Stimulated activated CD8-positive, alpha-beta memory T cell treated with anti-CD3 and anti-CD28 coated beads, Interleukin-4, amount 100 ng/mL, for 1 hour (primary cell): ENCODE measurements at regions not wholly inside any gene's neighbourhood (a gene's known extent, or its start where the extent isn't known, plus 50 kb on each side); places are given as distances from the start of the nearest gene placed in this dataset.

Experiments
- DNase-seq, 2 donors: peaks; one replicate each; pipeline ENCODE4 v3.0.0-alpha.2; 2020; ENCODE audit warnings: low read depth in 2 of 2, low spot score in 1 of 2

DNA sequence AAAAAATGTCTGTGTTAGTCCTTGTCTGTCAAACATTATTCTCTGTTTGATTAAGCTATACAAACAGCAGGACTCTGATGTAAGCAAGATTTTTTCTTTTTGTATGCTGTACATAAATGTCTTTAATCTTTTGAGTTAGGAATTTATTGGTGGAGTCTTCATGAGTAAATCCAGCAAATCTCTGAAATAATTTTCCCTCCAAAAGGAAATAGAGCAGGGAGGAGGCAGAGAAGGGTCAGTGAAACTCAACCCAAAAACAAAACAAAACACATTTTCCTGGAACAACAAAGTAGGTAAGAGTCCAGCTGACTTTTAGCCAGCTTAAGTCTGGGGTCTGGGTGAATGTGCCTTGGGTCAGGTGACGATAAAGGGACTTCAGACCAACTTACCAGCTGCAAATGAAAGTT, 113.7 kb downstream of the FOXA2 start:
- no peak for DNase-seq

DNA sequence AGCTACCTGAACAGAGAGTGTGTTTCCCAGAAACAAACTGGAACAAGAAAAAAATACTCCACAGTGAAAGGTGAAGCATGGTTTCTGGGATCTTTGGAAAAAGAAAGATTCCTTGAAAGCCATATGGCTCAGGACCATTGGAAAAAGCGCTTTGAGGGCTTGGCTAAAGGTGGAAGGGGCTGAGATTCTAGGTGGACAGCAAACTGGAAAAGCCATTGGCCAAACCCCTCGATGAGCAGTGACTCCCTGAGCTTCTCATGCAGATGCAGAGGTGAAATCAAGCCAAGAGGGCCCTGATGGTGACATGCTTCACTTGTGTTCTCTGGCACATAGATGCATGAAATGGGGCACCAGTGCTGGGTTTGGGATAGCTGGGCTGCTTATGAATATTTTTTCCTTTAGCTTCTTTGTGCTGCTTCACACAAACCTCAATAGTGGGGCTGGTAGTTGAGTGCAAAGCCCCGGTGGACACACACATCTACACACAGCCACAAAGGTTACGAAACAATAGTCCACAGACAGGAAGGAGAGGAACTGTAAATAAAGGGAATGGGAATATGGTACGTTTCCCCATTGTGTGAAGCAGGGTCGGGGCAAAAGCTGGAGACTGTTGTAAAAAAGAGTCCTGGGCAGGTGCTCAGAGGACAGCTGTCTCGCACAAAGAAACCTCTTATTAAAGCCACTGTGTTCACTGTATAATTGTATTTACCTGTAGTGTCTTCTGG, 117.8 kb downstream of the FOXA2 start:
- DNase-seq = no peak

DNA sequence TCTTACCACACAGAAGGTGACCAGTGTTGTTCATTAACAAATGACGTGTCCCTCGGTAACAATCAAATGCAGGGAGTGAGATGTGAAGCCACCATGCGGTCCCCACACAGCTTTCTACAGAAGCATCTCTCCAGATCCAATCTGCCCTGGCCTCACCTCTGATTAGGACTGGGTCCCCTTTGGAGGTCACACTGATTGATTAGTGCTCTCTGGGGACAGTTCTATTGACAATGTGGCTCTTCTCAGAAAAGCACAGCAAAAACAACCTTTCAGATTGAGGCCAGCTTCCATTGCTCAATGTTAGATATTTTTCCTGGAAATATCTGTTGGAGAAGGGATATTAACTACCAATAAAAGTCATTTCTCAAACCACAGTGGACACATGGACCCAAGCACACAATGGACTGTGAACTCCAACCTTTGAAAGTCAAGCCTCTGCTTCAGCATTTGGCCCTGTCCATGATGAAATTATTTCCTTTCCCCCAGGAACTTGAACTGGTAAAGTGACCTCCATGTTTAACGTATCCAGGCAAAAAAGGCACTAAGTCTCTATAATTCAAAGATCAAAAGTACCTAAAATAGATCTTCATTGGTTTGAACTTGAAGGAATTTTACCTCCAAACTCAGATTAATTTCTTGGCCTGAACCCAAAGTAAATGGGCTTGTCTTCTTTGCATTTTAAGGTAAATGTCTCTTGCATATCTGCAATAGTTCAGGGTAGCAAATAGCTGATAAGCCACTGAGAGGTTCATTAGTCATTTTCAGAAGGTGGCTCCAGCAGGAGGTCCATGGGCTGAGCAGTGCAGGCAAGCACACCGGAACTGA, 118.5 kb downstream of the FOXA2 start:
- DNase-seq = no peak

DNA sequence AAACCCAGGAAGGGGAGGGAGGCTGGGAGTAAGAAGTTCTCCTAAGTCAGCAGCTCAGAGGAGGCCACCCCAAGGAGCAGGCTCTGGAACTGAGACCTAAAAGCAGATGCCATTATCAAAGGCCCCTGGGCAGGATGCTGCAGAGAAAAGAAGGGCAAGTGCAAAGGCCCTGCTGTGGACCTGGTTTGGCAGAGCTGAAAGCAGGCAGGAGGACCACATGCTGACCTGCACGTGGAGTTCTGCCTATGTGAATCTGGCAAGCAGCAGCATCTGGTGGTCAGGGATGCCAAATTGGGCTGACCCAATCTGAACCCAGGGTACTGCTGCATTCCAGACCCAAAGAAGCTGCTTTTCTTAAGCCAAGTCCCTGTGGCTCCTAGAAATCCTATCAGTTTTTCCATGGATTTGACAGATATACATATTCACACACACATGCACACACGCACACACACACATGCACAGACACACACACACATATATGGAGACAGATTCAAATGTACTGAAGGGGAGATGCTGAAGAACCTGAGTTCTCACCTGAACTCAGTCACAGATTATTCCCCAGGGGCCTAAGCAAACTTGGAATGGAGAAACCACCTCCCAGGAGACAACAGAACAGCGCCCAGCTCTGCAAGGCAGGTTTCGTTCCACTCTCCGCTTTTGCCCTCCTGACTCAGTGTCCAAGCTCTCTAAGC, 119.9 kb downstream of the FOXA2 start:
- no peak for DNase-seq

DNA sequence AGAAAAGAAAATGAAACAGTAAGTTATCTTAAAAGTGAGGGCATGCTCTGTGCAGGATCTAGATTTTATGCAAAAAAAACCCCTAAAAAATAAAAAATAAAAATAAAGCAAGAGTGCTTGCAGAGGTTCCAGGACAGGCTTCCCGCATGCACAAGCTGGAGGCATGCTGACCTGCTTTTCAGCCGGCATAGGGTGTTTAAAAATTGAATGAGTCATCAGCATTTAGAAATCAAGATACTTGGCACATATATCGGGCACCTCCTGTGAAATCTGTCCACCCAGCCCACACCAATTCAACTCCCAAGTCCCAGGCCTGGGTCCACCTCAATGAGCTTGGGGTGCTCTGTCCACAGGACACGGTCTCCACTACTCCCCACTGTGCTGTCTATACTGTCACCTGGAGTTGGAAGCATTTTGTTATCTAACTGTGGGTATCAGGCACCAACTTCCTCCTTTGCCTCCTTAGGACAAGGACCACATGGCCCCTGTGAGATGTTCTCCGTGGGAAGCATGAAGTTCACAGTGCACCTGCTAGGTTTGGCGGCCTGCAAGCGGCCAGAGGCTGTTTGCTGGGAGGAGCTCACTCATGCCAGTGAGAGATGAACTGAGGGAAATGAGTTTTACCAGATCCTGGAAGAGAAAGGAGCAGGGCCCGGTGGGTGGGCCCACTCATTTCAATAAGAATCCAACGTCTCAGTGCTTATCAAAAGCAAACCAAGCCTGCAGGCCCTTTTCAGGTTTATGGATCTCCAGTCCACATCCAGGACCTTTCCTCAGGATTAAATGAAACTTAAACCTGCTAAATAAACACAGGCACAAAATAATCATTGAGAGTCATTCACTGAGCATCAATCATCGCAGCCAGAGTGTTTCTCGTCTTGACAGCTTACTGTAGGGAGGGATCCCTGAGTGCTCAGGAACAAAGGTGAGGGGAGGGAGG, 121.1 kb downstream of the FOXA2 start:
- DNase-seq = no peak

DNA sequence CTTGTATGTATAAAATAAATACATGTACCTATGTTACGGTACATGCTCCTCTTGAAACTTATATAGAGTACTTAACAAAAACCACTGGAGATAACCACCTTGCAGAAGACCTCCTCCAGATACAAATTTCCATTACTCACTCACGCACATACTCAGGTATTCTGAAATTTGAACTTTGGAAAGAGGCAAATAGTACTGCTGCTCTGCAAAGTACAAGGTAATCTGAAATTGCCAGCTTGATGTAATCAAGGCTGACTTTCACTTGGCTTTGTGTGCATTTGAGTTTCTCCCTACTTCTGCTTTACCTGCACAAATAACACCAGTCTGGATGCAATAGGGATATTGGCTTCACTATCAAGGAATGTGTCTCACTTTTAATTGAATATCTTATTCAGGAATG, 123.6 kb downstream of the FOXA2 start:
- DNase-seq = no peak

DNA sequence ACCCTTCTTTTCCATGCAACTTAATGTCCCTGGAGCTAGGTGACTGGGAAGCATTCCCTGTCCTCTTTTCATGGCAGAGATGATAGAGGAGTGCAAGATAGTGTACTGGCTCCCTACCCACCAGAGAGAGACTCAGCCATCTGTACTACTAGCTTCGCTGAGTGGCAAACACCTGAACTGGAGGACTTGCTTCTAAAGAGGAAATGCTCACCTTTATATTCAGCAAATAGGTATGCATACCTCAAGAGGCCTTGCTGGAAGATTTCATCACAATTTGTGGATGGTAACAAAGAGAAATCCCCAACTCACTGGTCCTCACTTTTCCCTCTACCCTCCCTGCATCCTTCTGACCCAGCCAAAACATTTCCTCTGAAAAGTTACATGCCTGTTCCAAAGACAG, 124.1 kb downstream of the FOXA2 start:
- no peak for DNase-seq

DNA sequence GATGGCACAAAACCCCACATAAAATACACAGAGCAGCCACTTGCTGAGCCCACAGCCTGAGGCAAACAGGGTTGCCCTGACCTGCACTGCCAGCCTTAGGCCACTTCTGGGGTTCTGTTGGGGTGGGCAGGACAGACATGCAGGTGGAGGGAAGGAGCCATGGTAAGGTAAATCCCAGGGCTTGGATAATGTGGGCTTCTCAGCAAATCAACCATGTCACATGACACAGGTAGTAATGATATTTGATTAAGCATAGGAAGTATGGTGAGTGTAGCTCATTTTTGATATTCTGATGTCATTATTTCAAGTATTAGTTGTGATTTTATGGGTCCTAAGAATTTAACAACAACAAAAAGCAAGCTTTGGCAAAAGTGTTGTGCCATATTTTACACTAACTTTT, 124.6 kb downstream of the FOXA2 start:
- DNase-seq = no peak

DNA sequence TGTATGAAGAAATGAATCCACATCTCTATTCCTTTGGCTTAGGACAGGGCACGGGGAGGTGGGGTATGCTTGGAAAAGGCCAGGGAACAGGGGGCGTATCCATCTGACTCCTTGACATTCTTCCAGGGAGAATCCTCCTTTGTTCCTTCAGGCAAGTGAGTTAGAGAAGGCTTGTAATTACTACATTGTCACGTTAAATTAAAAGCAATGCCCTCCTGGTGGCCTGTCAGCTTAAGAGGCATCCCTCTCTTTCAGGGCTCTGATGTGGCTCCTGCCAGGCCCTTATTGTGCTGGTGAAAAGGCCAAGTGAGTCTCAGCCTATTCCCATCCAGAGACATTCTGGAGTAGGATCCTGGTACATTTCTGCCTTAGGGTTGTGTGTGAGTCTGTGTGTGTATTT, 128.3 kb downstream of the FOXA2 start:
- no peak for DNase-seq

DNA sequence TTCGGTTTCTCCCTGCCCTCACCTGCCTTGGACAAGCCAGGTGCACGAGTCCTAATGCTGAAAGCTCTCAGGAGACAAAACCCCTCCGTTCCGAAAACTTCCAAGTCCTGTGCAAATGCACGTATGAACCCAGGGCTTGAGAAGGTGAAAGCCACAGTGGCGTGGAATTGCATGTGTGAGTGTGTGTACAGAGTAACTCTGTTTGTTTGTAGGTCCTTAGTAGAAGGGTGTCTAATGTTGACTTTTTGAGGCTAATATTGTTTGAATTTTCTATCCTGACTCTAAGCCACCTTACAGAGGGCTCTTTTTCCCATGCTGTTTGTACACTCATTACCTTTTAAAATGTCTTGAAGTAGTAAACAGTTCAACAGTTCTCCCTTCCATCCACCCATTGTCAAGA, 129.1 kb downstream of the FOXA2 start:
- DNase-seq = no peak

DNA sequence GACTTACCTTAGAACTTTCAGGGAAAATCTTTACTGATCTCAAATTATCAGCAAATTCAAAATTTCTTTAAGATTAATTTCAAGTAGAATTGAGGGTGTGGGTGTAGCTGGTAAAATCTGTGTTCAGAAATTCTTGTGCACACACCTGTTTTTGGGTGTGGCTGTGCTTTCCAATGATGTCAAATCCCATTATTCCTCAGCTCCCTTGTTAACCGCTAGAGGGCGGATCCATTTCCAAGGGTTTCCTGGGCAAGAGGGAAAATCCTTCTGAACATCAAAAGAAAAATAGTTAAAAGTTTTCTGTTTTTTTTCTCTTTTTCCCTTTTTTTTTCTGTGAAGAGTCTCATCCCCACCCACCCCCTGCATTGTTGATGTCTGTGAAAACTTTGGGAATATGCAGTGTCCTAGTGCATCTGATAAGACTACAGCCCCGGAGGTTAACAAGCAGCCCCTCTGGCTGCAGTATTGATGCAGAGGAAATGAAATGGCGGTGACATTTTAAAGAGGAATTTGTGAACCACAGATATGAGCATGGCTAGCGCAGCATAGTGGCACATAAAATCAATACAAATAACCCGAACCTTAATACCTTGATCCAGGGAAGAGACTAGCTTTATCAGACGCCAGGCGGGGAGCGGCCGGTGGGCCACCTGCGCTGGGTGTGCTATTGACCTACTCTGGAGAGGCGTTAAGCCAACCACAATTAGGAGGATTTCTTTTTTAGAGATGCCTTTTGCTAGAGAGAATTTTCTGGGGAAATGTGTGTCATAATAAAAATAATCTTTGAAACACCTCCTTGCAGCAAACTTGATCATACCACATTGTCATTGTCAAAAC, 130.9 kb downstream of the FOXA2 start:
- DNase-seq = no peak

DNA sequence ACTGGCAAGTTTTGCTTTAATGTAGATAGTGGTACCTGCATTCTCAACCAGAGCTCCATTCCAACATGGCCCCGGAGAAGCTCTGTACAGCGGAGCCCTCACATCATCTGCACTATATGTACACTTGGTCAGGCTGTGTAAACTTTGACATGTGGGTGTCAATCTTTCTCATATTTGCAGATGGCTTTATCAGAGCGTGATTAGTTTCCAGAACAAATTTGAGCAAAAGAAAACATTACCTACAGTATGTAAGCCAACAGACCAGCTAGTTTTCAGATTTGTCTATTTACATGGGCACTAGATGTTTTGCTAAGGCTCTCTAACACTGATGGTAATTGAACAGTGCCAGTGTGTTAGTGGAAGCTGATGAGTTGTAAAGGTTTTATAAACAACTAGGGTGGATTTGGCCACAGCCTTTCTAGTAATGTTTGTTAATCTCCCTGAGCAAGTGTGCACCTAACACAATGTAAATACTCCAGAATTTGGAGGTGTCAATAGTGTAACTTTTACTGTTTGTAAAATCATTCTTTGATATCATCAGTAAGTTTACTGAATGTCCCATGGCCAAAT, 131.8 kb downstream of the FOXA2 start:
- no peak for DNase-seq

DNA sequence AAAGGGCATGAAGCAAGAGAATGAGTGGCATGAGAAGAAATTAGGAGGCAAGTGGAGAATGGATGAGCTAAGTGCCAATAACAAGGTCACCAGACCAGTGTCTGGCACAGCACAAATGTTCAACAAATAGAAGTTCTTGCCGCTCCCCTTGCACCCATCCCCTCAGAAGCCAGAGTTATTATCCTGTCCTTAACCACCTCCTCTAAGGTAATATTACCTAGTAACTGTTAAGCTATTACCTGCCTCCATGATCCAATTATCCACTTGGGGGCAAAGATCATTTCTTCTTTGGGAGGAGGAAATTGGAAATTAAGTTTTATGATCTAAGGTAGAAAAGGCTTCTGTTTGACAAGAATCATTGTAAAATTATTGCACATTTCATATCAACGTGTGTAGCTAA, 133.8 kb downstream of the FOXA2 start:
- DNase-seq = no peak

DNA sequence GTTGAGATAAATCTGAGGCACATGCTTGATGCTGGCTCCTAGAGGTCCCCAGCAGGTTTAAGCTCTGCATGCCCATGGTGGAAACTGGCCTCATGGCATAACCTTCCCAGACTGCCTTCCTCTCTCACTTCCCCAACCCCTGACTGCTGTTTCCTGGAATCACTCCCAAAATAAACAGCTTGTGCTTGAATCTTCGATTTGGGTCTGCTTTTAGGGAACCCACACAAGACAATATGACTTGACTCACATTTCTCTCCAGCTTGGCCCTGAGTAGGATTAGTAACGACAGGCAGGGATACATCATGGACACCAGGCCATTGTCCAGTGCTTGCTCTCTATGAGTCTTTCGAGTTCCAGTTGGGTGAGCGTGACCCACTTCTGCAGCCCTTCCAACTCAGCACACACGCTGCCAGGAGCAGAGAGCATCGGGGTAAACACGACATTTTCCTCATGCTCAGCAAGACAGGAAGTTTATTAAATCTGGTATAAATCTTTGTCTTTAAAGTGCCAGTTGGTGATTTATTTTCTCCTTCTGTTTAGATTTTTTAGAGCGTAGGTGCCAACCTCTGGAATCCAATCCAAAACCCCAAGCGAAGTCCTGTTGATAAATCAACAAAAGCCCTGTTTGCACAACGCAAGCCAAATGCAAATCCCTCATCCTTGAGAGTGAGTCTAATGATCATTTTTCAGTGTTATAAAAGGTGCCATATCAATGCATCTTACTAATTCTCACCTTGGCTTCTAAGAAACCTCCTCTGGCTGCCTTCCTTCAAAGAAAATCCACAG, 135.0 kb downstream of the FOXA2 start:
- DNase-seq = no peak

DNA sequence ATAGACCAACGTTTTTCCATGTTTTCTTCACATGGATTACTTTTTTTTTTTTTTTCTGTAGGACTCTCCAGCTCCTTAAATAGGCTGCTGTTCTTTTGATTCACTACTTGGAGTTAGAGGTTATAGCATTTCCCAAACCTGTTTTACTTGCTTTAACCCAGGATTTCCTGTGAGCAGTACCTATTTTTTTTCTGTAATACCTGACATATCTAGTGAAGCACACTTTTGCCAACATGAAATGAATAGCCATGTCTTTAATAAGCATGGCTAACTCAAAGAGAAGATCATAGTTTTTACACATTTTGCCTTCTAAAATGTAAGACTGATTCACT, 137.0 kb downstream of the FOXA2 start:
- DNase-seq = no peak

DNA sequence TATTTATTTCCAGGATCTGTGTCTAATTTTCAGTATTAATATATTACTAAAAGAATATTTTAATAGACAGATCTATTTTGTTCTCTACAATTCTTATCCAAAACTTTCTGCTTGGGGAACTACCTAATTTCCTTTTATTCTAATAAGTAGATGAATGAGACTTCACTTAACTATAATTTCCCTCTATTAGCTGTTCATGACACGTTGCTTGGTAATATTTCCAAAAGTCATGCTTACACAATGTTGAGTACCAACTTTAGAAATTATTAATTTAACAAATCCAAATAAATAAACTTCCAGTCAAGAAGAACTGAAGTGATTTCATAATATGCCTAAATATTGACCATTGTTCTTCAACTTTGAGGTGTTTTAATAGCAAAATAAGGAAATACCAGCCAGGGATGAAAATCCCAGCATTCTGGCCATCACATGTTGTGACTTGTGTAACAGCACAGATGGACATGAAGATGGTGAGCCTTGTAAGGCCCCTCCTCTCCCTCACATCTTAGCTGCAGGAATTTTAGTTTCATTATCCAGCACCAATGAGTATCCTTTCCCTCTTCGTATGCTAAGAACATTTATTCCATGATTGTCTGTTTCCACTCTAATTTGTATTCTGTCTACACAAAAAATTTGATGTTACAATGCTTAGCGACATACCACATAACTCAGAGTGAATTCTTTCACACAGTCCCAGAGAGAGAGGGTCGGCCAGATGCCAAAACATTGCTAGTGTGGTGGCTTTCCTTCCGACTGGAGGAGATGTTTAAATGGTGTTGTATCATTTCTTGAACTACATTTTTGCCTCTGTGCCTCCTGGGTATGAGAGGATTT, 137.5 kb downstream of the FOXA2 start:
- DNase-seq = no peak

DNA sequence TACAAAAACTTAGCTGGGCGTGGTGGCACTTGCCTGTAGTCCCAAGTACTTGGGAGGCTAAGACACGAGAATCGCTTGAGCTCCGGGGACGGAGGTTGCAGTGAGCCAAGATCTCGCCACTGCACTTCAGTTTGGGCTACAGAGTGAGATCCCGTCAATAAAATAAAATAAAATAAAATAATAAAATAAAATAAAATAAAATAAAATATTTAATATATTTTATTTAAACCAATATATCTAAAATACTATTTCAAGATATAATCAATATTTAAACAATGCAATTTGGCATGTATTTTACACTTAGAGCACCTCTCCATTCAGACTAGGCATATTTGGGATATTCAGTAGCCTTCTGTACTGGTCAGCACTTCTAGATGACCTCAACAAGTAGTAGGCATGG, 142.1 kb downstream of the FOXA2 start:
- no peak for DNase-seq

DNA sequence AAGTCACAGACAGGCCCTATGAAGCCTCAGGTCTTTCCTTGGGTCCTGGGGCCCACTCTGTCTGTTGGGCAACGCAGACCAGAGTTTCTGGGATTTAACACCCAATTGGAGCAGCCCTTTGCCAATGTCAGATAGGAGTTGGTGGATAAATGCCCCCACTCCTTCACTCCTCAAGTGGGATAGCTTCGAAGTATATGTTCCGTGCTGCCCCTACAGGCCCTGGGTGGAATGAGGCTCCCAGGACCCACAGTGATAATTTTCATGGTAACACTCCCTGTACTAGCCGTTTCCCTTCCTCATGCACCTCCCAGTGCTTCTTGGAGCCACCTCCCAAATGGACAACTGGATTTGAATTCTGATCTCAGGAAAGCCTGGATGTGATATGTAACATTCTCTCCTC, 145.4 kb downstream of the FOXA2 start:
- DNase-seq = no peak
